SK-N-MC (cell line): ENCODE measurements at regions not wholly inside any gene's neighbourhood (a gene's known extent, or its start where the extent isn't known, plus 50 kb on each side); places are given as distances from the start of the nearest gene placed in this dataset.

ENCODE experiments used
- DNase-seq: peaks from one replicate; pipeline ENCODE4 v3.0.0-alpha.2; 2011; ENCODE audit warnings: low read depth, low spot score
- H3K27ac ChIP-seq: fragments of 200-600 bp; sonication (generic); 2 replicates; pipeline ENCODE4 v1.5.1; 2016; ENCODE audit warnings: mixed run types
- H3K36me3 ChIP-seq: fragments of 200-600 bp; sonication (generic); 2 replicates; pipeline ENCODE4 v1.6.1; 2017; ENCODE audit warnings: antibody characterized with exemption, low read length, mixed read lengths; ENCODE audit not compliant: insufficient read depth
- H3K4me3 ChIP-seq: fragments of 200-600 bp; sonication (generic); 2 replicates; pipeline ENCODE4 v1.5.1; 2016
- H3K9ac ChIP-seq: fragments of 200-600 bp; sonication (generic); 2 replicates; pipeline ENCODE4 v1.8.0; 2017; ENCODE audit warnings: mixed run types, mixed read lengths; ENCODE audit not compliant: insufficient read length
- H3K9me3 ChIP-seq: fragments of 200-600 bp; sonication (generic); 2 replicates; pipeline ENCODE4 v1.6.1; 2017; ENCODE audit warnings: low read depth, mild to moderate bottlenecking, antibody characterized with exemption, low read length, moderate library complexity, mixed read lengths
- EZH2 ChIP-seq: fragments of 200-600 bp; sonication (generic); IDR thresholded peaks from one replicate; pipeline ENCODE4 v1.6.1; 2017; ENCODE audit warnings: antibody characterized with exemption
- FOXP2 ChIP-seq: optimal IDR thresholded peaks from 2 replicates; pipeline ENCODE3; 2011; ENCODE audit warnings: mild to moderate bottlenecking, moderate library complexity; ENCODE audit not compliant: insufficient read depth; ENCODE audit errors: extremely low read length, control extremely low read depth
- POLR2AphosphoS5 ChIP-seq: IDR thresholded peaks from 2 replicates; pipeline ENCODE4 v1.6.1; 2012; ENCODE audit warnings: mild to moderate bottlenecking, low read depth, low read length, borderline replicate concordance

GRCh38 chr5:155103146-155103545, 89.6 kb downstream of the KIF4B start:
- no peak overlapping the region for H3K4me3 ChIP-seq
- H3K36me3 ChIP-seq = no peaks in the 10 kb centered on the region
- no peak overlapping the region for H3K9ac ChIP-seq
- TF ChIP-seq POLR2AphosphoS5 (no peak), EZH2 (no peak)
- DNase-seq = no peak
- H3K9me3 ChIP-seq = no peaks in the 10 kb centered on the region
- H3K27ac ChIP-seq = no peak overlapping the region

DNA sequence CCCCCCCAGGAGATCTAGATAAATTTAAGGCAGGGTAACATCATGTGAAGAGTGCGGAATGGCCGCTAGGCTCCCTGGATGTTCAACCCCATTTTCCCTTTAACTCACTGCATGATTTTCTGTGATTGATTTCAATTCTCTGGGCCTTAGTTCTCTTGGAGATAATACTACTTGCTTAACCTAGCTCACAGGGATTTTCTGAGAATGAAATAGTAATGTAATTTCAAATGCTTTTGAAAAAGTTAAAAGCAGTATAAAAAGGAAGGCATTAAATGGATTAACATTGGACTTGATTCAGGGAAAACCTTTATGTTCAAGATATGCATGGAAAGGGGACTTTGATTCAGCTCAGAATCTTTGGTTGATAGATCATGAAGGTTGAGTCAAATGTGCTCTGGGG, 90.9 kb downstream of the KIF4B start:
- H3K27ac ChIP-seq = no peak overlapping the region
- H3K36me3 ChIP-seq = no peaks in the 10 kb centered on the region
- H3K9me3 ChIP-seq = no peaks in the 10 kb centered on the region
- no peak overlapping the region for H3K4me3 ChIP-seq
- TF ChIP-seq FOXP2 = no peak
- TF ChIP-seq POLR2AphosphoS5 = no peak
- no peak for TF ChIP-seq EZH2
- no peak for DNase-seq
- H3K9ac ChIP-seq = no peak overlapping the region

DNA sequence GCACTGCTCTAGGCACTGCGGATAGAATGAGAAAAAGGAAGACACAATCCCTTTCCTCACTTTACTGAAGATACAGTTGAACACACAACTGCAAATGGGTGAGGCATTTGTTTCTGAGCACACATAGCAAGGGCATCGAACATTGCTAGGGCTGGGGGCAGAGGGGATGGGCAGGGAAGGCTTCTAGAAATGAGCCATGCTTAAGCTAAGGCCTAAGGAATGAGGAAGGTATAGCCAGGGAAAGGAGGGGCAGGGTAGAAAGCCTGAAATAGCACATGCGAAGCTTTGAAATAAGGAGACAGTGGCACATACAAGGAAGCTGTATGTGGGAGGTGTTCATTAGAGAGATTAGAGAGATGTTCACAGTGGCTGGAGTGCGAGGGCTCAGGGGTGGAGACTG, 92.7 kb downstream of the KIF4B start:
- no peak overlapping the region for H3K9ac ChIP-seq
- no peak for TF ChIP-seq EZH2
- no peak for TF ChIP-seq POLR2AphosphoS5
- TF ChIP-seq FOXP2 = no peak
- H3K9me3 ChIP-seq = no peaks in the 10 kb centered on the region
- no peak overlapping the region for H3K27ac ChIP-seq
- no peak for DNase-seq
- no peak overlapping the region for H3K4me3 ChIP-seq
- H3K36me3 ChIP-seq = no peaks in the 10 kb centered on the region

DNA sequence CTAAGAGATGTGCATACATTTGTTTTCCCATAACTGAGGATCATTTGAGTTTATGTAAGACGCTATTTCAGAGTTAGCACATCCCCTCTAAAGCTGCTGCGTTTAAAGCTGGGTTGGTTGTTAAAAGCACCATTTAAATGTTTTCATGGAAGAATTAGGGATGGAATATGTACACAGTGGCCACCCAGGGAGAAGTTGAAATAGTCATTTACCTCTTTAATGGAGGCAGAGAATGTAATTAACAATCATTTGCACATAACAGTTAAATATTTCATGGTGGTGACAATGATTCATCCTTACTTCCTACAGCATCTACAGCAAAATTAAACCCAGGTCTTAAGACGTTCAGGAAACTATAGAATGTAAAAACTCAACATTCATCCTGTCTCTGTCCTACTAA, 100.3 kb downstream of the KIF4B start:
- TF ChIP-seq POLR2AphosphoS5 = no peak
- no peak for TF ChIP-seq EZH2
- no peak for TF ChIP-seq FOXP2
- Histone ChIP-seq H3K27ac (no peak overlapping the region), H3K36me3 (no peaks in the 10 kb centered on the region), H3K9ac (no peak overlapping the region), H3K9me3 (no peaks in the 10 kb centered on the region), H3K4me3 (no peak overlapping the region)
- no peak for DNase-seq

GRCh38 chr5:155114655-155115054, 101.1 kb downstream of the KIF4B start:
- Histone ChIP-seq H3K4me3 (no peak overlapping the region), H3K9ac (no peak overlapping the region), H3K27ac (no peak overlapping the region), H3K36me3 (no peaks in the 10 kb centered on the region), H3K9me3 (no peaks in the 10 kb centered on the region)
- no peak for DNase-seq
- TF ChIP-seq FOXP2 = no peak
- TF ChIP-seq EZH2 = no peak
- no peak for TF ChIP-seq POLR2AphosphoS5

GRCh38 chr5:155116456-155117251, 103.1 kb downstream of the KIF4B start:
- H3K9ac ChIP-seq = no peak overlapping the region
- TF ChIP-seq POLR2AphosphoS5 = no peak
- TF ChIP-seq FOXP2 = no peak
- TF ChIP-seq EZH2 = no peak
- H3K27ac ChIP-seq = no peak overlapping the region
- no peaks in the 10 kb centered on the region for H3K36me3 ChIP-seq
- no peaks in the 10 kb centered on the region for H3K9me3 ChIP-seq
- H3K4me3 ChIP-seq = no peak overlapping the region
- DNase-seq = no peak

DNA sequence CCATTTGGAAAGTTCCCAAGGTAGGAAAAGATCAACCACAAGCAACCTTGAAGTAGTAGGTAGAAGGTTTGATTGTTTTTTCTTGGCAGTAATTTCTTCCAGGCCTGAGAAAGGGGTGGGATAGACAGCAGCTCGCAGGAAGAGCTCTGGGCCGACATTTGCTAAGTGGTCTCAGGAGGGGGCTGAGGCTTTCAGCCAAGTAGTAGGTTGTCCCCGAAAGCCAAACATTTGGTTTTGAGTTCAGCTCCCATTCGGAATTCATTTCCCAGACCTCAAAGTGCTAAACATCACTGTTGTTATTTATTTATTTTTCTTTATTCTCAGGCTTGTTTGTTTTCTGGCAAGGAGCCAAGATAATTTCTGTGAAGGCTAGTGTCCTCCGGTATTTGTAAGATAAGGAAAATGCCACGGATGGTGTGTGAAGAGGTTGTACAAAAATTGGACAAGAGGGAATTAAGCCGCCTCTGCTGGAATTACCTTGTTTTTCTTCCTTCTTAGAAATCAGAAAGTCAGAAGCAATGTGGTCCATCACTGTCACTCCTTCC, 112.1 kb downstream of the KIF4B start:
- no peak for DNase-seq
- Histone ChIP-seq H3K27ac (no peak overlapping the region), H3K36me3 (no peaks in the 10 kb centered on the region), H3K9me3 (no peaks in the 10 kb centered on the region), H3K9ac (no peak overlapping the region), H3K4me3 (no peak overlapping the region)
- no peak for TF ChIP-seq FOXP2
- TF ChIP-seq EZH2 = no peak
- no peak for TF ChIP-seq POLR2AphosphoS5

DNA sequence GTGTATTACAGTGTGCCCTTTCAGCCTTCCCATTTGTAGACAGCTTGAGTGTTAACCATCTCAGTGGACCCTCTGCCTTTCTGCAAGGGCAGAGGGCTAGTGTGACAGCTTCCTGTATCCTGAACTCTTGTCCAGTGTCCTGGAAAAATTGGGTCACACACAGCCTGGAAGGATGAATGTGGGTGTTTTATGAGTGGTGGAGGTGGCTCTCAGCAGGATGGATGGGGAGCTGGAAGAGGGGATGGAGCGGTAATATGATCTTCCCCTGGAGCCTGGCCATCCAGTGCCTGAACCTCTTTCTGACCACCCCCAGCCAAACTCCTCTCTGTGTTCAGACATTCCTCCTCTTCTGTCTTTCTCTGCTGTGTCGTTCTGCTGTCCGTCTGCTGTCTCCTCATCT, 113.0 kb downstream of the KIF4B start:
- no peak overlapping the region for H3K9ac ChIP-seq
- no peaks in the 10 kb centered on the region for H3K9me3 ChIP-seq
- no peak overlapping the region for H3K27ac ChIP-seq
- no peaks in the 10 kb centered on the region for H3K36me3 ChIP-seq
- DNase-seq = no peak
- H3K4me3 ChIP-seq = no peak overlapping the region
- TF ChIP-seq EZH2 (no peak), POLR2AphosphoS5 (no peak), FOXP2 (no peak)
